ENCODE measurements at regions not wholly inside any gene's neighbourhood (a gene's known extent, or its start where the extent isn't known, plus 50 kb on each side); places are given as distances from the start of the nearest gene placed in this dataset.
"Not testable (repeated sequence)": the region's sequence is repeated elsewhere in the genome, so short reads cannot be mapped to it uniquely, and the experiment has no call there.

GRCh38 chr2:83795777-83796176, 663.3 kb downstream of the SUCLG1 start:
- intact Hi-C loops (cut with DNase I) = no loop called here
- Histone ChIP-seq H3K27me3 (ENCODE audit: control insufficient read depth, insufficient read depth, low read length) (no peaks in the 10 kb centered on the region), H3K27ac (ENCODE audit: low read depth in 2 of 2, low read length in 2 of 2) (no peak overlapping the region), H3K4me3 (ENCODE audit: low read length in 3 of 3) (no peak overlapping the region), H3K9me3 (ENCODE audit: control insufficient read depth in 2 of 3, insufficient read depth in 1 of 3, low read length in 3 of 3) (no peaks in the 10 kb centered on the region), H3K9ac (ENCODE audit: low read length in 3 of 3) (no peak overlapping the region), H3K36me3 (ENCODE audit: control insufficient read depth in 2 of 3, insufficient read depth in 3 of 3, low read length in 3 of 3) (no peaks in the 10 kb centered on the region), H3K4me1 (ENCODE audit: control insufficient read depth in 2 of 3, insufficient read depth in 2 of 3, low read depth in 1 of 3, low read length in 3 of 3) (no peaks in the 10 kb centered on the region)
- TF ChIP-seq, protein P1, sequence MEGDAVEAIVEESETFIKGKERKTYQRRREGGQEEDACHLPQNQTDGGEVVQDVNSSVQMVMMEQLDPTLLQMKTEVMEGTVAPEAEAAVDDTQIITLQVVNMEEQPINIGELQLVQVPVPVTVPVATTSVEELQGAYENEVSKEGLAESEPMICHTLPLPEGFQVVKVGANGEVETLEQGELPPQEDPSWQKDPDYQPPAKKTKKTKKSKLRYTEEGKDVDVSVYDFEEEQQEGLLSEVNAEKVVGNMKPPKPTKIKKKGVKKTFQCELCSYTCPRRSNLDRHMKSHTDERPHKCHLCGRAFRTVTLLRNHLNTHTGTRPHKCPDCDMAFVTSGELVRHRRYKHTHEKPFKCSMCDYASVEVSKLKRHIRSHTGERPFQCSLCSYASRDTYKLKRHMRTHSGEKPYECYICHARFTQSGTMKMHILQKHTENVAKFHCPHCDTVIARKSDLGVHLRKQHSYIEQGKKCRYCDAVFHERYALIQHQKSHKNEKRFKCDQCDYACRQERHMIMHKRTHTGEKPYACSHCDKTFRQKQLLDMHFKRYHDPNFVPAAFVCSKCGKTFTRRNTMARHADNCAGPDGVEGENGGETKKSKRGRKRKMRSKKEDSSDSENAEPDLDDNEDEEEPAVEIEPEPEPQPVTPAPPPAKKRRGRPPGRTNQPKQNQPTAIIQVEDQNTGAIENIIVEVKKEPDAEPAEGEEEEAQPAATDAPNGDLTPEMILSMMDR (IDR thresholded peaks at IDR 0.05; ENCODE audit: borderline replicate concordance, extremely low read depth, insufficient read depth) = no peak
- FAIRE-seq (no peak), DNase-seq (no peak)

GRCh38 chr2:83790467-83790866, 668.6 kb downstream of the SUCLG1 start:
- H3K27ac ChIP-seq (ENCODE audit: low read depth in 2 of 2, low read length in 2 of 2); H3K4me3 ChIP-seq (ENCODE audit: low read length in 3 of 3); H3K36me3 ChIP-seq (ENCODE audit: control insufficient read depth in 2 of 3, insufficient read depth in 3 of 3, low read length in 3 of 3); FAIRE-seq; DNase-seq; H3K9me3 ChIP-seq (ENCODE audit: control insufficient read depth in 2 of 3, insufficient read depth in 1 of 3, low read length in 3 of 3); intact Hi-C loops (cut with DNase I); H3K4me1 ChIP-seq (ENCODE audit: control insufficient read depth in 2 of 3, insufficient read depth in 2 of 3, low read depth in 1 of 3, low read length in 3 of 3); H3K9ac ChIP-seq (ENCODE audit: low read length in 3 of 3); H3K27me3 ChIP-seq (ENCODE audit: control insufficient read depth, insufficient read depth, low read length): not testable (repeated sequence)

DNA sequence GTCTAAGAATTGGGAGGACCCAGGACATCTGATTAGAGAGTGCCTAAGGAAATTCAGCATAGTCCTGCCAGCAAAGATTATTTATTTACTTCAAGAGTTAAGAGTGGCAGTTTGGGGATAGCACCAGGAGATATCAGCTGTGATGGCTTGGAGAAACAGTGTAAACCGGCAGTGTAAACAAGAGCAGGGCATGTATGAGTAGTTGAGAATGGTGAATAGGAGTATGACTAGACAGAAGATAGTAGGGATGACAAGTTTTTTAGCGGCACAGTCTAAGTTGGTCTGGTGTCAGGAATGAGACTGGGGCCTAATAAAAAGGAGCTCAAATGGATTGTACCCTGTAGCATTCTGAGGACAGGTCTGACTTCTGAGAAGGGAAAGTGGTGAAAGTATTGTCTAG, 669.4 kb downstream of the SUCLG1 start:
- intact Hi-C loops (cut with DNase I); H3K27ac ChIP-seq (ENCODE audit: low read depth in 2 of 2, low read length in 2 of 2); H3K9ac ChIP-seq (ENCODE audit: low read length in 3 of 3); H3K27me3 ChIP-seq (ENCODE audit: control insufficient read depth, insufficient read depth, low read length); H3K36me3 ChIP-seq (ENCODE audit: control insufficient read depth in 2 of 3, insufficient read depth in 3 of 3, low read length in 3 of 3); H3K4me3 ChIP-seq (ENCODE audit: low read length in 3 of 3); DNase-seq; FAIRE-seq; H3K9me3 ChIP-seq (ENCODE audit: control insufficient read depth in 2 of 3, insufficient read depth in 1 of 3, low read length in 3 of 3); H3K4me1 ChIP-seq (ENCODE audit: control insufficient read depth in 2 of 3, insufficient read depth in 2 of 3, low read depth in 1 of 3, low read length in 3 of 3): not testable (repeated sequence)

GRCh38 chr2:83788938-83789566, 670.0 kb downstream of the SUCLG1 start:
- H3K36me3 ChIP-seq (ENCODE audit: control insufficient read depth in 2 of 3, insufficient read depth in 3 of 3, low read length in 3 of 3); intact Hi-C loops (cut with DNase I); FAIRE-seq: not testable (repeated sequence)

DNA sequence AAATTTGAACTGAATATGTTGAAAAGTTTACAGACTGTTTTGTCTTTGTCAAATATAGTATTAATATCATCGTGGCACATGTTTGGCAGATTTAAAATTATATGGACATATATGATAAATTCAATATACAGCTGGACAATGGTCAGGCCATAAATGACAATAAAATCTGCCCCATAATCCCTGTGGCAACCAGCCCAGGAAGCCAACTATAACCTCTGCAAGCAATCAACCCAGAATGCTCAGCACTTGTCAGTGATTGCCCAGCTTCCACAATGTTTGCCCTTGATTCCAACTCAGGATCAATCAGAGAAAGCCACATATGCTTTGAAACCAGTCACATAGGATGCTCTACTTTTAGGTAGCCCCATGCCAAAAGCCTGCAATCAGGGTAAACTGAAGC, 671.9 kb downstream of the SUCLG1 start:
- Histone ChIP-seq H3K9me3 (ENCODE audit: control insufficient read depth in 2 of 3, insufficient read depth in 1 of 3, low read length in 3 of 3) (no peaks in the 10 kb centered on the region), H3K36me3 (ENCODE audit: control insufficient read depth in 2 of 3, insufficient read depth in 3 of 3, low read length in 3 of 3) (no peaks in the 10 kb centered on the region), H3K27me3 (ENCODE audit: control insufficient read depth, insufficient read depth, low read length) (no peaks in the 10 kb centered on the region), H3K4me1 (ENCODE audit: control insufficient read depth in 2 of 3, insufficient read depth in 2 of 3, low read depth in 1 of 3, low read length in 3 of 3) (no peaks in the 10 kb centered on the region), H3K9ac (ENCODE audit: low read length in 3 of 3) (no peak overlapping the region), H3K4me3 (ENCODE audit: low read length in 3 of 3) (no peak overlapping the region), H3K27ac (ENCODE audit: low read depth in 2 of 2, low read length in 2 of 2) (no peak overlapping the region)
- TF ChIP-seq, protein P1 (IDR thresholded peaks at IDR 0.05; ENCODE audit: borderline replicate concordance, extremely low read depth, insufficient read depth) = no peak
- FAIRE-seq (no peak), DNase-seq (no peak)
- intact Hi-C loops (cut with DNase I) = no loop called here

More at GRCh38 chr2:83788938-83789566, 670.0 kb downstream of the SUCLG1 start:
- not testable (repeated sequence) for H3K4me3 ChIP-seq (ENCODE audit: low read length in 3 of 3); DNase-seq; H3K27ac ChIP-seq (ENCODE audit: low read depth in 2 of 2, low read length in 2 of 2); H3K9me3 ChIP-seq (ENCODE audit: control insufficient read depth in 2 of 3, insufficient read depth in 1 of 3, low read length in 3 of 3); H3K4me1 ChIP-seq (ENCODE audit: control insufficient read depth in 2 of 3, insufficient read depth in 2 of 3, low read depth in 1 of 3, low read length in 3 of 3); H3K9ac ChIP-seq (ENCODE audit: low read length in 3 of 3); H3K27me3 ChIP-seq (ENCODE audit: control insufficient read depth, insufficient read depth, low read length)
